ENCODE measurements at regions not wholly inside any gene's neighbourhood (a gene's known extent, or its start where the extent isn't known, plus 50 kb on each side); places are given as distances from the start of the nearest gene placed in this dataset.
A peak's percentile ranks its signal among the peaks of the same experiment; 100 is the strongest.

- Histone ChIP-seq H3K4me3 (no peak overlapping the region), H3K27ac (peak overlapping the region in 2 of 8 donors; percentile 15 to 49), H3K4me1 (peaks cover 9 to 49% (median 19%) of the 10 kb centered on the region in 6 donors), H3K27me3 (replicated peaks in 1 of 7) (no peaks in the 10 kb centered on the region), H3K36me3 (no peaks in the 10 kb centered on the region), H3K9me3 (no peaks in the 10 kb centered on the region)
- no peak for DNase-seq
- intact Hi-C loops (cut with DNase I; ENCODE audit: low total_unique reads), result no loop called here
- 36 to 57% (median 50%) methylated on average over 2 of the region's 2 CpGs for WGBS, 5 donors
- TF ChIP-seq POLR2A (IDR thresholded peaks at IDR 0.05), result no peak
- TF ChIP-seq POLR2AphosphoS5 (IDR thresholded peaks at IDR 0.05), result no peak
- TF ChIP-seq CTCF (IDR thresholded peaks at IDR 0.05 in 8 of 11, conservative IDR thresholded peaks at IDR 0.05 in 3 of 11), result no peak
These were observed 103.2 kb upstream of the SLC44A3 start for GRCh38 chr1:94716965-94717364.

GRCh38 chr1:94715321-94715720, 104.8 kb upstream of the SLC44A3 start:
- DNase-seq, result no peak
- intact Hi-C loops (cut with DNase I; ENCODE audit: low total_unique reads), result no loop called here
- no peaks in the 10 kb centered on the region for H3K9me3 ChIP-seq
- no peaks in the 10 kb centered on the region for H3K27me3 ChIP-seq (replicated peaks in 1 of 7)
- no peaks in the 10 kb centered on the region for H3K36me3 ChIP-seq
- no peak overlapping the region for H3K4me3 ChIP-seq
- peaks cover 0 to 33% (median 3%) of the 10 kb centered on the region in 6 donors for H3K4me1 ChIP-seq
- TF ChIP-seq CTCF (IDR thresholded peaks at IDR 0.05 in 8 of 11, conservative IDR thresholded peaks at IDR 0.05 in 3 of 11) (no peak), POLR2AphosphoS5 (IDR thresholded peaks at IDR 0.05) (no peak), POLR2A (IDR thresholded peaks at IDR 0.05) (no peak)
- H3K27ac ChIP-seq, result no peak overlapping the region
- 61 to 83% (median 68%) methylated on average over 5 of the region's 5 CpGs for WGBS, 5 donors

- Histone ChIP-seq H3K27ac (peak overlapping the region in 2 of 8 donors; percentile 43 to 54), H3K9me3 (no peaks in the 10 kb centered on the region), H3K4me1 (peaks cover 0 to 25% (median 0%) of the 10 kb centered on the region in 6 donors), H3K4me3 (no peak overlapping the region), H3K36me3 (no peaks in the 10 kb centered on the region), H3K27me3 (replicated peaks in 1 of 7) (no peaks in the 10 kb centered on the region)
- DNase-seq, result no peak
- TF ChIP-seq POLR2AphosphoS5 (IDR thresholded peaks at IDR 0.05) (no peak), CTCF (IDR thresholded peaks at IDR 0.05 in 8 of 11, conservative IDR thresholded peaks at IDR 0.05 in 3 of 11) (no peak), POLR2A (IDR thresholded peaks at IDR 0.05) (no peak)
- intact Hi-C loops (cut with DNase I; ENCODE audit: low total_unique reads), result no loop called here
- WGBS, 5 donors, result 78 to 89% (median 89%) methylated on average over 4 of the region's 4 CpGs
These were observed 105.6 kb upstream of the SLC44A3 start for GRCh38 chr1:94714552-94714951.

GRCh38 chr1:94714152-94714551, 106.0 kb upstream of the SLC44A3 start:
- intact Hi-C loops (cut with DNase I; ENCODE audit: low total_unique reads), result no loop called here
- Histone ChIP-seq H3K27me3 (replicated peaks in 1 of 7) (no peaks in the 10 kb centered on the region), H3K4me1 (peaks cover 0 to 25% (median 0%) of the 10 kb centered on the region in 6 donors), H3K27ac (peak overlapping the region in 4 of 8 donors; percentile 0 to 54 (median 22)), H3K4me3 (no peak overlapping the region), H3K36me3 (no peaks in the 10 kb centered on the region), H3K9me3 (no peaks in the 10 kb centered on the region)
- WGBS, 5 donors, result 92 to 96% (median 93%) methylated on average over 5 of the region's 5 CpGs
- no peak for DNase-seq
- TF ChIP-seq POLR2AphosphoS5 (IDR thresholded peaks at IDR 0.05), result no peak
- no peak for TF ChIP-seq CTCF (IDR thresholded peaks at IDR 0.05 in 8 of 11, conservative IDR thresholded peaks at IDR 0.05 in 3 of 11)
- TF ChIP-seq POLR2A (IDR thresholded peaks at IDR 0.05), result no peak

Measured in spleen (tissue), 11 donors.